DMS53 treated with DMSO at 0.1 percent for 48 hours (cell line): ENCODE measurements at regions not wholly inside any gene's neighbourhood (a gene's known extent, or its start where the extent isn't known, plus 50 kb on each side); places are given as distances from the start of the nearest gene placed in this dataset.
"Not testable (repeated sequence)": the region's sequence is repeated elsewhere in the genome, so short reads cannot be mapped to it uniquely, and the experiment has no call there.

Experiments
- DNase-seq: peaks from one replicate; lab custom pipeline; 2025; ENCODE audit not compliant: unreplicated experiment; lab: John Stamatoyannopoulos, UW

GRCh38 chr15:69552057-69552815, 99.6 kb downstream of the RPLP1 start:
- no peak for DNase-seq

GRCh38 chr15:69553686-69554085, 101.1 kb downstream of the RPLP1 start:
- peak; percentile 30 for DNase-seq

GRCh38 chr15:69554279-69554961, 101.8 kb downstream of the RPLP1 start:
- DNase-seq: peak; percentile 91

- DNase-seq: no peak
Measured at GRCh38 chr15:69555080-69555479, 102.5 kb downstream of the RPLP1 start.

- no peak for DNase-seq
Measured at GRCh38 chr15:69556344-69556743, 103.7 kb downstream of the RPLP1 start.

GRCh38 chr15:69557020-69557706, 104.5 kb downstream of the RPLP1 start:
- DNase-seq: peak; percentile 79

GRCh38 chr15:69557707-69558409, 105.2 kb downstream of the RPLP1 start:
- no peak for DNase-seq

GRCh38 chr15:69559440-69560190, 107.0 kb downstream of the RPLP1 start:
- no peak for DNase-seq

- DNase-seq: peak; percentile 57
Measured at GRCh38 chr15:69561071-69561784, 108.6 kb downstream of the RPLP1 start.

GRCh38 chr15:69562116-69562515, 109.5 kb downstream of the RPLP1 start:
- DNase-seq: no peak

GRCh38 chr15:69562564-69562963, 109.9 kb downstream of the RPLP1 start:
- peak; percentile 53 for DNase-seq

- no peak for DNase-seq
Measured at GRCh38 chr15:69565066-69565655, 112.5 kb downstream of the RPLP1 start.

GRCh38 chr15:69567238-69567760, 114.7 kb downstream of the RPLP1 start:
- DNase-seq: not testable (repeated sequence)

- no peak for DNase-seq
Measured at GRCh38 chr15:69568173-69569009, 115.8 kb downstream of the RPLP1 start.

GRCh38 chr15:69570454-69570853, 117.8 kb downstream of the RPLP1 start:
- DNase-seq: no peak

- DNase-seq: no peak
Measured at GRCh38 chr15:69570997-69571396, 118.4 kb downstream of the RPLP1 start.

GRCh38 chr15:69573278-69573677, 120.7 kb downstream of the RPLP1 start:
- DNase-seq: not testable (repeated sequence)

GRCh38 chr15:69573815-69574475, 121.3 kb downstream of the RPLP1 start:
- no peak for DNase-seq
